CD4-positive, alpha-beta T cell (primary cell): ENCODE measurements at regions not wholly inside any gene's neighbourhood (a gene's known extent, or its start where the extent isn't known, plus 50 kb on each side); places are given as distances from the start of the nearest gene placed in this dataset.

Source experiments
- ATAC-seq: fragments of 200-7000 bp; cut with Tn5 transposase; one replicate; pipeline ENCODE4 v1.10.0; 2022; ENCODE audit warnings: mild to moderate bottlenecking; ENCODE audit not compliant: poor library complexity
- CTCF ChIA-PET: fragments of 350-600 bp; sonication (Branson Sonifier 250); formaldehyde crosslinking; loops from one replicate; lab custom pipeline; 2021; ENCODE audit warnings: antibody characterized with exemption, inconsistent platforms; lab: Charles Lee
- POLR2A ChIA-PET: fragments of 350-600 bp; sonication (Branson Sonifier 250); formaldehyde crosslinking; loops from one replicate; lab custom pipeline; 2021; ENCODE audit warnings: antibody characterized with exemption, inconsistent platforms; lab: Charles Lee
- DNase-seq, 14 experiments: peaks; one replicate each; pipeline ENCODE4 v3.0.0-alpha.2; 2013 to 2020; ENCODE audit warnings: mixed read lengths in 2 of 14
- H3K27ac ChIP-seq, 2 donors: one replicate each; pipeline versions ENCODE4 v1.5.1 to v1.7.0; 2013; ENCODE audit warnings: low read length in 2 of 2, low read depth in 1 of 2, mild to moderate bottlenecking in 1 of 2
- H3K27me3 ChIP-seq, 2 experiments: 1 replicate in 1 of 2; 2 replicates in 1 of 2; pipeline versions ENCODE4 v1.6.1 to v1.7.0; 2013; ENCODE audit warnings: low read length in 2 of 2, control low read depth in 1 of 2, mild to moderate bottlenecking in 1 of 2, moderate library complexity in 1 of 2; ENCODE audit not compliant: insufficient read depth in 2 of 2, control insufficient read depth in 1 of 2
- H3K36me3 ChIP-seq: one replicate; pipeline ENCODE4 v1.6.1; 2013; ENCODE audit warnings: low read length, control low read depth; ENCODE audit not compliant: insufficient read depth
- H3K4me1 ChIP-seq: one replicate; pipeline ENCODE4 v1.6.1; 2013; ENCODE audit warnings: low read length, control low read depth; ENCODE audit not compliant: insufficient read depth
- H3K4me3 ChIP-seq: one replicate; pipeline ENCODE4 v1.5.1; 2013; ENCODE audit warnings: mild to moderate bottlenecking, low read length, moderate library complexity
- H3K9me3 ChIP-seq, 2 experiments: 1 replicate in 1 of 2; 2 replicates in 1 of 2; pipeline versions ENCODE4 v1.6.1 to v1.7.0; 2013; ENCODE audit warnings: low read length in 2 of 2, mild to moderate bottlenecking in 2 of 2, control low read depth in 1 of 2, moderate library complexity in 1 of 2; ENCODE audit not compliant: control insufficient read depth in 1 of 2, insufficient read depth in 1 of 2
- H3K27ac Mint-ChIP-seq: one replicate; pipeline ENCODE4 v1.8.0; 2020; ENCODE audit warnings: mixed read lengths
- H3K27me3 Mint-ChIP-seq: one replicate; pipeline ENCODE4 v1.8.0; 2021; ENCODE audit warnings: mixed read lengths
- H3K36me3 Mint-ChIP-seq: one replicate; pipeline ENCODE4 v1.8.0; 2021; ENCODE audit warnings: low read depth, mixed read lengths
- H3K4me1 Mint-ChIP-seq: one replicate; pipeline ENCODE4 v1.8.0; 2021; ENCODE audit warnings: low read depth, mixed read lengths
- H3K4me3 Mint-ChIP-seq: one replicate; pipeline ENCODE4 v1.8.0; 2020; ENCODE audit warnings: mild to moderate bottlenecking, mixed read lengths
- H3K9me3 Mint-ChIP-seq: one replicate; pipeline ENCODE4 v1.8.0; 2020; ENCODE audit warnings: mixed read lengths
- CTCF ChIP-seq: fragments of 200-600 bp; IDR thresholded peaks from one replicate; pipeline ENCODE4 v1.8.0; 2022; ENCODE audit warnings: antibody characterized with exemption, mild to moderate bottlenecking
- intact Hi-C, 2 experiments: fragments of 100-400 bp; cut with DNase I in 1 of 2; cut with micrococcal nuclease in 1 of 2; formaldehyde crosslinking; loops; one replicate each; pipeline versions ENCODE4 v1.15.1 to v1.9.0; 2023 to 2025; cut with DNase I, micrococcal nuclease

- Histone ChIP-seq H3K9me3 (no peaks in the 10 kb centered on the region), H3K27ac (no peak overlapping the region), H3K4me1 (peaks cover 13% of the 10 kb centered on the region), H3K27me3 (no peaks in the 10 kb centered on the region), H3K36me3 (no peaks in the 10 kb centered on the region), H3K4me3 (no peak overlapping the region)
- no peaks in the 10 kb centered on the region for H3K27me3 Mint-ChIP-seq
- no peak overlapping the region for H3K4me3 Mint-ChIP-seq
- DNase-seq (no peak), ATAC-seq (no peak)
- no peaks in the 10 kb centered on the region for H3K9me3 Mint-ChIP-seq
- no peaks in the 10 kb centered on the region for H3K36me3 Mint-ChIP-seq
- H3K27ac Mint-ChIP-seq, result no peak overlapping the region
- peaks cover 16% of the 10 kb centered on the region for H3K4me1 Mint-ChIP-seq
- CTCF ChIA-PET, result no interaction called here
- no peak for TF ChIP-seq CTCF
- POLR2A ChIA-PET, result no interaction called here
- intact Hi-C loops, result loop anchor here (5.0 to 10.0 kb wide), 3 partner anchors 37 to 755 kb away; partner anchors contain the start of gene PERP (in 1 of the 2)
Measured at GRCh38 chr6:137349856-137350830, 131.0 kb upstream of the IFNGR1 start.

- Mint-ChIP-seq H3K4me1 (peaks cover 11% of the 10 kb centered on the region), H3K9me3 (no peaks in the 10 kb centered on the region), H3K27ac (no peak overlapping the region), H3K36me3 (no peaks in the 10 kb centered on the region), H3K27me3 (no peaks in the 10 kb centered on the region), H3K4me3 (no peak overlapping the region)
- Histone ChIP-seq H3K4me1 (peaks cover 9% of the 10 kb centered on the region), H3K9me3 (no peaks in the 10 kb centered on the region), H3K27me3 (no peaks in the 10 kb centered on the region), H3K36me3 (no peaks in the 10 kb centered on the region), H3K4me3 (no peak overlapping the region), H3K27ac (no peak overlapping the region)
- ChIA-PET POLR2A (no interaction called here), CTCF (interaction anchor here (0.6 kb wide), 1 partner anchor 99 kb away, joined by 3 read pairs; no protein-coding TSS in a partner anchor)
- no peak for ATAC-seq
- TF ChIP-seq CTCF, result no peak
- intact Hi-C loops, result loop anchor here (10.0 kb wide), 2 partner anchors 626 to 756 kb away; partner anchors contain the start of gene PERP (in 1 of the 2)
- DNase-seq, result no peak
Measured at GRCh38 chr6:137348777-137349176, 129.6 kb upstream of the IFNGR1 start.

- Histone ChIP-seq H3K4me3 (no peak overlapping the region), H3K36me3 (no peaks in the 10 kb centered on the region), H3K4me1 (peaks cover 12% of the 10 kb centered on the region), H3K27me3 (peaks cover 0 to 6% of the 10 kb centered on the region in 2 experiments), H3K9me3 (no peaks in the 10 kb centered on the region), H3K27ac (no peak overlapping the region)
- no peaks in the 10 kb centered on the region for H3K9me3 Mint-ChIP-seq
- H3K27ac Mint-ChIP-seq, result no peak overlapping the region
- peaks cover 18% of the 10 kb centered on the region for H3K4me1 Mint-ChIP-seq
- ChIA-PET POLR2A (interaction anchor here (1.6 to 2.3 kb wide), 2 partner anchors 72 kb away, joined by 6 to 16 read pairs; no protein-coding TSS in a partner anchor), CTCF (interaction anchor here (1.0 to 3.2 kb wide), 2 partner anchors 72 to 249 kb away, joined by 3 to 14 read pairs; no protein-coding TSS in a partner anchor)
- H3K27me3 Mint-ChIP-seq, result peaks cover 9% of the 10 kb centered on the region
- no peak overlapping the region for H3K4me3 Mint-ChIP-seq
- no peak for TF ChIP-seq CTCF
- H3K36me3 Mint-ChIP-seq, result no peaks in the 10 kb centered on the region
- no peak for DNase-seq
- intact Hi-C loops, result loop anchor here (2.0 to 10.0 kb wide), 4 partner anchors 244 to 762 kb away; partner anchors contain the start of gene PERP (in 1 of the 2)
- no peak for ATAC-seq
Measured at GRCh38 chr6:137343241-137343640, 124.1 kb upstream of the IFNGR1 start.
